IPS-18c (cell line): ENCODE measurements at regions not wholly inside any gene's neighbourhood (a gene's known extent, or its start where the extent isn't known, plus 50 kb on each side); places are given as distances from the start of the nearest gene placed in this dataset.
"Not testable (repeated sequence)": the region's sequence is repeated elsewhere in the genome, so short reads cannot be mapped to it uniquely, and the experiment has no call there.

ENCODE experiments used
- H3K4me3 ChIP-seq: 2 replicates; pipeline ENCODE4 v1.7.0; 2013; ENCODE audit warnings: low read depth, mild to moderate bottlenecking, low read length, moderate library complexity; ENCODE audit not compliant: insufficient read depth
- H3K9me3 ChIP-seq: one replicate; pipeline ENCODE4 v1.6.1; 2013; ENCODE audit warnings: mild to moderate bottlenecking, low read length, moderate library complexity; ENCODE audit not compliant: control insufficient read depth, insufficient read depth

- not testable (repeated sequence) for H3K9me3 ChIP-seq, H3K4me3 ChIP-seq
Observed at GRCh38 chr4:116619508-116619907, 465.9 kb downstream of the TRAM1L1 start.

GRCh38 chr4:116618638-116619037 lies 466.7 kb downstream of the TRAM1L1 start:
- H3K4me3 ChIP-seq: no peak overlapping the region
- H3K9me3 ChIP-seq: no peaks in the 10 kb centered on the region

- H3K9me3 ChIP-seq: peaks cover 2% of the 10 kb centered on the region
- H3K4me3 ChIP-seq: no peak overlapping the region
Observed at GRCh38 chr4:116603096-116603495, 482.3 kb downstream of the TRAM1L1 start.

GRCh38 chr4:116599859-116600258 lies 485.5 kb downstream of the TRAM1L1 start:
- peaks cover 2% of the 10 kb centered on the region for H3K9me3 ChIP-seq
- H3K4me3 ChIP-seq: no peak overlapping the region

DNA sequence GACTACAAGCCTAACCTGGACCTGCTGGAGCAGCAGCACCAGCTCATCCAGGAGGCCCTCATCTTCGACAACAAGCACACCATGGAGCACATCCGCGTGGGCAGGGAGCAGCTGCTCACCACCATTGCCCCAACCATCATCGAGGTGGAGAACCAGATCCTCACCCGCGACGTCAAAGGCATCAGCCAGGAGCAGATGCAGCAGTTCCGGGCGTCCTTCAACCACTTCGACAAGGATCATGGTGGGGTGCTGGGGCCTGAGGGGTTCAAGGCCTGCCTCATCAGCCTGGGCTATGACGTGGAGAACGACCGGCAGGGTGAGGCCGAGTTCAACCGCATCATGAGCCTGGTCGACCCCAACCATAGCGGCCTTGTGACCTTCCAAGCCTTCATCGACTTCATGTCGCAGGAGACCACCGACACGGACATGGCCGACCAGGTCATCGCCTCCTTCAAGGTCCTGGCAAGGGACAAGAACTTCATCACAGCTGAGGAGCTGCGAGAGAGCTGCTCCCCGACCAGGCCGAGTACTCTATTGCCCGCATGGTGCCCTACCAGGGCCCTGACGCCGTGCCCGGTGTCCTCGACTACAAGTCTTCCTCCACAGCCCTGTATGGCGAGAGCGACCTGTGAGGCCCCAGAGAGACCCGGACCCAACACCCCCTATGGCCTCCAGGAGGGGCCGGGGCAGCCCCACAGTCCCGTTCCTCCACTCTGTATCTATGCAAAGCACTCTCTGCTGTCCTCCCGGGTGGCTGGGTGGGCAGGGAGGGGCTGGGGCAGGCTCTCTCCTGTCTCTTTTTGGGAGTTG lies 486.2 kb downstream of the TRAM1L1 start:
- Histone ChIP-seq H3K9me3 (peaks cover 2% of the 10 kb centered on the region), H3K4me3 (no peak overlapping the region)

DNA sequence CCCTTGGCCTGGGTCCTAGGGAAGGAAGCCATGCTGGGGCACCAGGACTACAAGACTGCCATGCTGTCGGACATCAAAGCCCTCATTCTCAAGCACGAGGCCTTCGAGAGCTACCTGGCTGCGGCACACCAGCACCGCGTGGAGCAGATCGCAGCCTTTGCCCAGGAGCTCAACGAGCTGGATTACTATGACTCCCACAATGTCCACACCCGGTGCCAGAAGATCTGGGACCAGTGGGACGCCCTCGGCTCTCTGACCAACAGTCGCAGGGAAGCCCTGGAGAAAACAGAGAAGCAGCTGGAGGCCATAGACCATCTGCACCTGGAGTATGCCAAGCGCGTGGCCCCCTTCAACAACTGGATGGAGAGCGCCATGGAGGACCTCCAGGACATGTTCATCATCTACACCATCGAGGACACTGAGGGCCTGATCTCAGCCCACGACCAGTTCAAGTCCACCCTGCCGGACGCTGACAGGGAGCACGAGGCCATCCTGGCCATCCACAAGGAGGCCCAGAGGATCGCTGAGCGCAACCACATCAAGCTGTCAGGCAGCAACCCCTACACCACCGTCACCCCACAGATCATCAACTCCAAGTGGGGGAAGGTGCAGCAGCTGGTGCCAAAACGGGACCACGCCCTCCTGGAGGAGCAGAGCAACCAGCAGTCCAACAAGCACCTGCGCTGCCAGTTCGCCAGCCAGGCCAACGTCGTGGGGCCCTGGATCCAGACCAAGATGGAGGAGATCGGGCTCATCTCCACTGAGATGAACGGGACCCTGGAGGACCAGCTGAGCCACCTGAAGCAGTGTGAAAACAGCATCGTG lies 487.0 kb downstream of the TRAM1L1 start:
- Histone ChIP-seq H3K9me3 (peaks cover 3% of the 10 kb centered on the region), H3K4me3 (no peak overlapping the region)

DNA sequence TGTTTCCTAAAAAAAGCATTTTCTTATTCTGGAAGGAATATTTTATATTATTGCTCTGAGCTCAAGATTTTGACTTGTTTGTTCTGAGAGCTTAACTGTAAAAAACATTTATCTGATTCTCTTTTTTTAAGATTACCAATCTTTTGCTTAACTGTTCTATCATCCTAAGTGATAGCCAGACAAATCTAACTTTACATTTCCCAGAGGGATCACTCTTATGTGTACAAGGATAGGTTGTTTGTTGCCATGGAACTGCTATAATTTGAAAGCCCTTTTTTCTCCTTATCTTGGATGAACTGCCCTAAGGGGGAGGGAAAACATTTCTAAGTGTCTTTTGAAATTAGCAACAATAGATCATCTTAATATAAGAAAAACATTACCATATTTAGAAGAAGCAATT lies 494.7 kb downstream of the TRAM1L1 start:
- peaks cover 2% of the 10 kb centered on the region for H3K9me3 ChIP-seq

GRCh38 chr4:116588783-116589182 lies 496.6 kb downstream of the TRAM1L1 start:
- Histone ChIP-seq H3K9me3 (peaks cover 2% of the 10 kb centered on the region), H3K4me3 (no peak overlapping the region)

More for the DNA sequence above, 494.7 kb downstream of the TRAM1L1 start:
- H3K4me3 ChIP-seq: no peak overlapping the region

DNA sequence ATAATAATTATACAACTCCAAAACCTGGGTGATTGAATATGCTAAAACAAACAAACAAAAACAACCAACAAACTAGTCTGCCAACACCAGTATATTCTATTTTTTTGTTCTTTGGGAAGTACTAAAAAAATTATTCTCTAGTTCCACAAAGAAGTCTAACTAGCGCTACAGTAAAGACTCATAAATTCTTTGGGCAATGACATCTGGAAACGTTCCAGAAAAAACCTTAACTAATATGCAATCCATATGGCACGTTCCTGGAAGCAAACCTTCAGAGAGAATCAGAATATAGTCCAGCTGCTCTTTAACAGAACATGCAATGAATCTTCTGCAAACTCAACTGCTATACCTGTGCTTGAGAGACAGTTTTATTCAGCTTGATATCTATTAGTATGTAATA lies 500.1 kb downstream of the TRAM1L1 start:
- no peak overlapping the region for H3K4me3 ChIP-seq
- H3K9me3 ChIP-seq: no peaks in the 10 kb centered on the region

DNA sequence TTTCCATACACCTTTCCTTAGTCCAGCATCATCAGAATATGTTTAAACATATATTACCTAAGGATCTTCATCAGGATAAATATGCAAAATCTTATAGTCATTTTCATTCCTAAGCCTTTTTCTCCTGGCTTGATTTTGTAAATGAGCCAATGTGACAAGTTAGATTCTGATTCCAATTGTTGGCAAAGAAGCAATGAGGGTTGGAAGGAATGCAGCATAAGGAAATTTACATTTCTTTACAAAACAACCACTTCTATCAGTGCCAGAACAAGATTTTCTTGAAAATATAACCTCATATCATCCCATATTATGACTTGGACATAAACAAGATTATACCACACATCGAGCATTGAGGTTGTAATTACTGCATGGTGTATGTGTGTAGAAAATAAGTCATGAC lies 508.1 kb downstream of the TRAM1L1 start:
- Histone ChIP-seq H3K4me3 (no peak overlapping the region), H3K9me3 (peaks cover 2% of the 10 kb centered on the region)

GRCh38 chr4:116573540-116573939 lies 511.8 kb downstream of the TRAM1L1 start:
- no peak overlapping the region for H3K4me3 ChIP-seq
- peaks cover 2% of the 10 kb centered on the region for H3K9me3 ChIP-seq

DNA sequence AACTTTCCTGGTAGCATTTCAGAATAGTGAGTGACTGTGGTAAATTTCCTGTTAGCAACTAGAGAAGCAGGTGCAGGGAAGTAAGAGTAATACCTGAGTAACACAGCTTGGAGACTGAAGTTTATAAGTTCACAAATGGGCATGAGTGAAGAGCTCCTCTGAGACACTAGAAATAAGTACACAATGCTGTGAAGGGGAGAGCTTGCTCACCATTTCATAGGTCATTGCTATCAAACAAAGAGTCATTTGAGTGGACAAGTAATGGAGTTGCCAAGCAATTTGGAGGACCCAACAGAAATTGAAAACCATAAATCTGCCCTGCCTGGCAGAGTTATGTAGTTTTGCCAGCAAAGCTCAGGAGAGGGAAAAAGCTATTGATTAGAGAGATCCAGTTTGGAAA lies 523.6 kb downstream of the TRAM1L1 start:
- H3K4me3 ChIP-seq: no peak overlapping the region
- no peaks in the 10 kb centered on the region for H3K9me3 ChIP-seq

DNA sequence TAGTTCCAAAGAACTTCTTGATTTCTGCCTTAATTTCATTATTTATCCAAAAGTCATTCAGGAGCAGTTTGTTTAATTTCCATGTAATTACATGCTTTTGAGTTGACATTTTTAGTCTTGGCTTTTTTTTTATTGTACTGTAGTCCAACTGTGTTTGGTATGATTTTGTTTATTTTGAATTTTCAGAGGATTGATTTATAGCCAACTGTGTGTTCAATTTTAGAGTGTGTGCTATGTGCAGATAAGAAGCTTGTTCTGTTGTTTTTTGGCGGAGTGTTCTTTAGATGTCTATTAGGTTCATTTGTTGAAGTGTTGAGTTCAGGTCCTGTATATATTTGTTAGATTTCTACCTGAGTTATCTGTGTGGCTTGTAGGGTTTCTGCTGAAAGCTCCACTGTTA lies 533.6 kb downstream of the TRAM1L1 start:
- H3K9me3 ChIP-seq: peaks cover 3% of the 10 kb centered on the region
- no peak overlapping the region for H3K4me3 ChIP-seq

DNA sequence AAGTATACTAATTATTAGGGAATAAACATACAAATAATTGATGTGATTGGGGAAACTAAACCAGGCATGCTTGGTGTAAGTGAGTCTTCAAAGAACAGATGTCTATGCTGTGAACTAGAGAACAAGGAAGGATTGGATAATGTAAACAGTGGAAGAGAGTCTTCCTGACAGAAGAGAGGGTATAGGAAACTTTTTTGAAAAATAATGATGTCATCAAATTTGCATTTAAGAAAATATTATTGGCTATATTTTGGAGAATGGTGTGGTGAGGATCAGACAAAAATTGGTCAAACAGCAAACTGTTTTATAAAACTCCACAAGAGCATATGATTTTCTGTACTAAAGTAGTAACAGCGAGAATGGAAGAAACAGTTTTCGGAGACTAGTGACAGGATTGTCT lies 537.7 kb downstream of the TRAM1L1 start:
- no peaks in the 10 kb centered on the region for H3K9me3 ChIP-seq

GRCh38 chr4:116546759-116547158 lies 538.6 kb downstream of the TRAM1L1 start:
- H3K9me3 ChIP-seq: no peaks in the 10 kb centered on the region
- no peak overlapping the region for H3K4me3 ChIP-seq

More for the DNA sequence above, 537.7 kb downstream of the TRAM1L1 start:
- no peak overlapping the region for H3K4me3 ChIP-seq

DNA sequence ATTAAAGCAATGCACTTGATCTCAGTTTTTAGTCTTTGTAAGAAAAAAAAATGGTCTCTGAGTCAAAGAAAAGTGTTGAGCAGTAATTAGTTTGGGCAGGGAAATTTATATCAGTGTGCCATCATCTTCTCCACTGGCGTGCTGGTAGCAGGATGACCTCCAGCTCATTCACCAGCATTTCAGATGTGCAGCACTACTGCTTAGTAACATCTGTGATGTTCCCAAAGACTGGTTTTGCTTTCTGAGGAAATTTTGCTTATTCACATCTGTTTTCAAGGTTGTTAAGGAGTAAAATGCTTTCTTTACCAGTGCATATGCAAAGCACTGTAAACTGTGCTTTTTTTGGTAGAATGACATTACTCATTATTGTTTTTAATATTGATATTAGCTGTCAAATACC lies 540.4 kb downstream of the TRAM1L1 start:
- Histone ChIP-seq H3K4me3 (no peak overlapping the region), H3K9me3 (no peaks in the 10 kb centered on the region)

GRCh38 chr4:116539744-116540143 lies 545.6 kb downstream of the TRAM1L1 start:
- Histone ChIP-seq H3K9me3 (no peaks in the 10 kb centered on the region), H3K4me3 (no peak overlapping the region)

GRCh38 chr4:116537828-116538227 lies 547.5 kb downstream of the TRAM1L1 start:
- Histone ChIP-seq H3K9me3 (no peaks in the 10 kb centered on the region), H3K4me3 (no peak overlapping the region)
